ENCODE measurements at regions not wholly inside any gene's neighbourhood (a gene's known extent, or its start where the extent isn't known, plus 50 kb on each side); places are given as distances from the start of the nearest gene placed in this dataset.

GRCh38 chr3:103907567-103907966, 1459.1 kb upstream of the ALCAM start:
- TF ChIP-seq, protein P1, sequence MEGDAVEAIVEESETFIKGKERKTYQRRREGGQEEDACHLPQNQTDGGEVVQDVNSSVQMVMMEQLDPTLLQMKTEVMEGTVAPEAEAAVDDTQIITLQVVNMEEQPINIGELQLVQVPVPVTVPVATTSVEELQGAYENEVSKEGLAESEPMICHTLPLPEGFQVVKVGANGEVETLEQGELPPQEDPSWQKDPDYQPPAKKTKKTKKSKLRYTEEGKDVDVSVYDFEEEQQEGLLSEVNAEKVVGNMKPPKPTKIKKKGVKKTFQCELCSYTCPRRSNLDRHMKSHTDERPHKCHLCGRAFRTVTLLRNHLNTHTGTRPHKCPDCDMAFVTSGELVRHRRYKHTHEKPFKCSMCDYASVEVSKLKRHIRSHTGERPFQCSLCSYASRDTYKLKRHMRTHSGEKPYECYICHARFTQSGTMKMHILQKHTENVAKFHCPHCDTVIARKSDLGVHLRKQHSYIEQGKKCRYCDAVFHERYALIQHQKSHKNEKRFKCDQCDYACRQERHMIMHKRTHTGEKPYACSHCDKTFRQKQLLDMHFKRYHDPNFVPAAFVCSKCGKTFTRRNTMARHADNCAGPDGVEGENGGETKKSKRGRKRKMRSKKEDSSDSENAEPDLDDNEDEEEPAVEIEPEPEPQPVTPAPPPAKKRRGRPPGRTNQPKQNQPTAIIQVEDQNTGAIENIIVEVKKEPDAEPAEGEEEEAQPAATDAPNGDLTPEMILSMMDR (IDR thresholded peaks at IDR 0.05; ENCODE audit: borderline replicate concordance, extremely low read depth, low read length, poor library complexity, severe bottlenecking): no peak
- TF ChIP-seq EZH2 (IDR thresholded peaks at IDR 0.05; ENCODE audit: borderline replicate concordance, low read depth, low read length, severe bottlenecking): no peak
